OCI-LY7 (cell line): ENCODE measurements at regions not wholly inside any gene's neighbourhood (a gene's known extent, or its start where the extent isn't known, plus 50 kb on each side); places are given as distances from the start of the nearest gene placed in this dataset.

ENCODE experiments used
- BruUV-seq: library from RNA; stranded (reverse); fragments of 400-500 nt; replicated peaks from 2 replicates; lab custom pipeline; 2021; lab: Mats Ljungman, UMichigan
- CTCF ChIA-PET: fragments of 300-600 bp; sonication (Branson Sonifier 250); formaldehyde crosslinking; loops from one replicate; lab custom pipeline; 2022; ENCODE audit warnings: antibody characterized with exemption; ENCODE audit not compliant: unreplicated experiment; lab: Charles Lee
- POLR2A ChIA-PET: fragments of 300-600 bp; sonication (Branson Sonifier 250); formaldehyde crosslinking; loops from one replicate; lab custom pipeline; 2022; ENCODE audit warnings: antibody characterized with exemption; lab: Charles Lee
- DNase-seq: peaks from one replicate; pipeline ENCODE4 v3.0.0-alpha.2; 2015; ENCODE audit warnings: low spot score
- H2AFZ ChIP-seq: fragments of 200-600 bp; sonication (generic), shearing (Covaris generic); 2 replicates; pipeline ENCODE4 v1.6.1; 2014; ENCODE audit warnings: mild to moderate bottlenecking, antibody characterized with exemption, low read length, moderate library complexity
- H3K27ac ChIP-seq: fragments of 200-600 bp; sonication (generic); 2 replicates; pipeline ENCODE4 v1.5.1; 2014; ENCODE audit warnings: mixed run types, low read depth, mild to moderate bottlenecking, moderate library complexity, low read length, inconsistent platforms; ENCODE audit not compliant: poor library complexity, severe bottlenecking
- H3K36me3 ChIP-seq: fragments of 200-600 bp; sonication (generic); 2 replicates; pipeline ENCODE4 v1.6.1; 2014; ENCODE audit warnings: mild to moderate bottlenecking, antibody characterized with exemption, low read length, moderate library complexity, mixed read lengths; ENCODE audit not compliant: insufficient read depth
- H3K4me1 ChIP-seq: fragments of 200-600 bp; sonication (generic); 2 replicates; pipeline ENCODE4 v1.5.1; 2014; ENCODE audit warnings: mild to moderate bottlenecking, low read length; ENCODE audit not compliant: insufficient read depth, poor library complexity, severe bottlenecking
- H3K4me2 ChIP-seq: fragments of 200-600 bp; sonication (generic); 2 replicates; pipeline ENCODE4 v1.6.1; 2014; ENCODE audit warnings: mild to moderate bottlenecking, low read length
- H3K4me3 ChIP-seq: fragments of 200-600 bp; sonication (generic); 2 replicates; pipeline ENCODE4 v1.5.1; 2014; ENCODE audit warnings: mild to moderate bottlenecking, low read depth, low read length; ENCODE audit not compliant: poor library complexity, severe bottlenecking
- H3K79me2 ChIP-seq: fragments of 200-600 bp; sonication (generic); 2 replicates; pipeline ENCODE4 v1.6.1; 2016; ENCODE audit warnings: low read depth, mild to moderate bottlenecking, low read length, moderate library complexity, mixed read lengths; ENCODE audit not compliant: insufficient read depth
- H3K9me2 ChIP-seq: fragments of 200-600 bp; sonication (generic); 2 replicates; pipeline ENCODE4 v1.6.1; 2016; ENCODE audit warnings: mild to moderate bottlenecking, low read length, mixed read lengths; ENCODE audit not compliant: insufficient read depth
- H3K9me3 ChIP-seq: fragments of 200-600 bp; sonication (generic); 2 replicates; pipeline ENCODE4 v1.6.1; 2014; ENCODE audit warnings: mild to moderate bottlenecking, mixed run types, low read length, mixed read lengths
- H4K20me1 ChIP-seq: fragments of 200-600 bp; sonication (generic); 2 replicates; pipeline ENCODE4 v1.6.1; 2014; ENCODE audit warnings: mild to moderate bottlenecking, antibody characterized with exemption, low read length, moderate library complexity, mixed read lengths; ENCODE audit not compliant: insufficient read depth
- CTCF ChIP-seq: fragments of 200-600 bp; sonication (generic); conservative IDR thresholded peaks from 2 replicates; pipeline ENCODE4 v1.5.1; 2014; ENCODE audit warnings: mild to moderate bottlenecking, antibody characterized with exemption, low read length, moderate library complexity, mixed read lengths
- EZH2phosphoT487 ChIP-seq: fragments of 200-600 bp; sonication (generic); IDR thresholded peaks from 2 replicates; pipeline ENCODE4 v1.6.1; 2018; ENCODE audit warnings: low read depth, borderline replicate concordance, mild to moderate bottlenecking, mixed run types, antibody characterized with exemption, low read length, moderate library complexity, mixed read lengths
- intact Hi-C: fragments of 100-400 bp; cut with micrococcal nuclease; formaldehyde crosslinking; loops from one replicate; pipeline ENCODE4 v1.10.0; 2022; ENCODE audit not compliant: unreplicated experiment

GRCh38 chr17:14902297-14902696 lies 362.8 kb downstream of the PMP22 start:
- H3K4me1 ChIP-seq: no peaks in the 10 kb centered on the region
- no peak overlapping the region for H3K4me3 ChIP-seq
- intact Hi-C loops: no loop called here
- no peaks in the 10 kb centered on the region for H3K36me3 ChIP-seq
- no peaks in the 10 kb centered on the region for H3K79me2 ChIP-seq
- DNase-seq: no peak
- no peaks in the 10 kb centered on the region for H3K9me3 ChIP-seq
- H3K27ac ChIP-seq: no peak overlapping the region
- POLR2A ChIA-PET: no interaction called here
- no peak for TF ChIP-seq CTCF
- TF ChIP-seq EZH2phosphoT487: no peak
- no peaks in the 10 kb centered on the region for H3K9me2 ChIP-seq
- H2AFZ ChIP-seq: no peak overlapping the region
- no peaks in the 10 kb centered on the region for H4K20me1 ChIP-seq
- H3K4me2 ChIP-seq: no peak overlapping the region
- BruUV-seq: no TSS peak
- CTCF ChIA-PET: no interaction called here

DNA sequence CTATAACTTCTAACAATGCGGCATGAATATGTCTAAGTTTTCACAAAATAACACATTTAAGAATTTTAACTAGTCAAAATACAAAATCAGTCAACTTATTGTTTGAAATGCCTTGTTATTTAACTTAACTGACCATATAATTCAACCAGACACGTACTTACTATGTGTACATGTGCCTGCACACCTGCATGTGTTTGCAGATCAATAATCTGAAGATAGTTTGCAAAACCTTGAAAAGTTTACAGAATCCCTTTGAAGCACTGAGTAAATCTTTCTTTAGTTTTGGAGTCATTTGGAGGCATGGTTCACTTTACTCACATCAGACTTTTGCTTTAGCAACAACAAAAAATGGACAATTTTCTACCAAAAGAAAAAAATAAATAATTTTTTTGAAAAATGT lies 363.8 kb downstream of the PMP22 start:
- TF ChIP-seq EZH2phosphoT487 (no peak), CTCF (no peak)
- Histone ChIP-seq H3K27ac (no peak overlapping the region), H3K79me2 (no peaks in the 10 kb centered on the region), H3K36me3 (no peaks in the 10 kb centered on the region), H4K20me1 (no peaks in the 10 kb centered on the region), H2AFZ (no peak overlapping the region), H3K4me2 (no peak overlapping the region), H3K4me3 (no peak overlapping the region), H3K9me2 (no peaks in the 10 kb centered on the region), H3K9me3 (no peaks in the 10 kb centered on the region), H3K4me1 (no peaks in the 10 kb centered on the region)
- BruUV-seq: no TSS peak
- intact Hi-C loops: no loop called here
- DNase-seq: no peak
- CTCF ChIA-PET: no interaction called here
- POLR2A ChIA-PET: interaction anchor here (1.0 kb wide), 1 partner anchor 644 kb away, joined by 4 read pairs; no protein-coding TSS in a partner anchor

GRCh38 chr17:14886200-14886739 lies 378.9 kb downstream of the PMP22 start:
- Histone ChIP-seq H2AFZ (no peak overlapping the region), H3K27ac (no peak overlapping the region), H3K4me2 (no peak overlapping the region), H3K9me2 (no peaks in the 10 kb centered on the region), H3K79me2 (no peaks in the 10 kb centered on the region), H4K20me1 (no peaks in the 10 kb centered on the region), H3K4me3 (no peak overlapping the region), H3K36me3 (no peaks in the 10 kb centered on the region), H3K4me1 (no peaks in the 10 kb centered on the region), H3K9me3 (peaks cover 27% of the 10 kb centered on the region; the same call in 1 of the 2 replicates)
- no TSS peak for BruUV-seq
- intact Hi-C loops: no loop called here
- TF ChIP-seq EZH2phosphoT487 (no peak), CTCF (peak; percentile 79)
- POLR2A ChIA-PET: interaction anchor here (0.7 kb wide), 1 partner anchor 277 kb away, joined by 3 read pairs; no protein-coding TSS in a partner anchor
- DNase-seq: peak; percentile 35
- CTCF ChIA-PET: no interaction called here
